GM23338 (cell line): ENCODE measurements at regions not wholly inside any gene's neighbourhood (a gene's known extent, or its start where the extent isn't known, plus 50 kb on each side); places are given as distances from the start of the nearest gene placed in this dataset.

Source experiments
- ATAC-seq: fragments of 200-7000 bp; cut with Tn5 transposase; 3 replicates; pipeline ENCODE4 v1.9.1; 2020
- DNase-seq: peaks from one replicate; pipeline ENCODE4 v3.0.0-alpha.2; 2015; ENCODE audit warnings: low spot score
- H2AFZ ChIP-seq: fragments of 200-600 bp; sonication (generic); 2 replicates; pipeline ENCODE4 v1.8.0; 2016; ENCODE audit warnings: antibody characterized with exemption, mild to moderate bottlenecking, moderate library complexity
- H3F3A ChIP-seq: fragments of 200-600 bp; sonication (generic); replicated peaks from 2 replicates; pipeline ENCODE4 v1.8.0; 2017; ENCODE audit warnings: antibody characterized with exemption, mixed run types, low read depth
- H3K27ac ChIP-seq: fragments of 200-600 bp; sonication (generic); 2 replicates; pipeline ENCODE4 v1.6.1; 2016; ENCODE audit warnings: low read depth
- H3K27me3 ChIP-seq: fragments of 200-600 bp; sonication (generic); 2 replicates; pipeline ENCODE4 v1.8.0; 2016; ENCODE audit warnings: mild to moderate bottlenecking, mixed run types, moderate library complexity; ENCODE audit not compliant: insufficient read depth
- H3K36me3 ChIP-seq: fragments of 200-600 bp; sonication (generic); 2 replicates; pipeline ENCODE4 v1.8.0; 2016; ENCODE audit warnings: mild to moderate bottlenecking; ENCODE audit not compliant: insufficient read depth
- H3K4me1 ChIP-seq: fragments of 200-600 bp; sonication (generic); 2 replicates; pipeline ENCODE4 v1.8.0; 2016; ENCODE audit warnings: mild to moderate bottlenecking, moderate library complexity; ENCODE audit not compliant: insufficient read depth
- H3K4me2 ChIP-seq: fragments of 200-600 bp; sonication (generic); 2 replicates; pipeline ENCODE4 v1.7.1; 2017; ENCODE audit warnings: mixed run types
- H3K4me3 ChIP-seq: fragments of 200-600 bp; sonication (generic); 2 replicates; pipeline ENCODE4 v1.6.1; 2016; ENCODE audit warnings: mixed run types
- H3K79me2 ChIP-seq: fragments of 200-600 bp; sonication (generic); replicated peaks from 2 replicates; pipeline ENCODE4 v1.8.0; 2017; ENCODE audit warnings: mild to moderate bottlenecking; ENCODE audit not compliant: insufficient read depth
- H3K9me2 ChIP-seq: fragments of 200-600 bp; sonication (generic); 2 replicates; pipeline ENCODE4 v1.8.0; 2017; ENCODE audit not compliant: insufficient read depth
- H4K20me1 ChIP-seq: fragments of 200-600 bp; sonication (generic); replicated peaks from 2 replicates; pipeline ENCODE4 v1.8.0; 2017; ENCODE audit warnings: mild to moderate bottlenecking; ENCODE audit not compliant: insufficient read depth
- H3K27ac Mint-ChIP-seq: 2 replicates; pipeline ENCODE4 v1.8.0; 2020; ENCODE audit warnings: inconsistent platforms, mild to moderate bottlenecking, moderate library complexity, mixed read lengths
- H3K27me3 Mint-ChIP-seq: 3 replicates; pipeline ENCODE4 v1.8.0; 2022; ENCODE audit warnings: low read depth, mild to moderate bottlenecking, moderate library complexity, mixed read lengths, inconsistent platforms; ENCODE audit not compliant: insufficient read depth, poor library complexity
- H3K36me3 Mint-ChIP-seq: 3 replicates; pipeline ENCODE4 v1.8.0; 2021; ENCODE audit warnings: low read depth, mild to moderate bottlenecking, inconsistent platforms, moderate library complexity, mixed read lengths
- H3K4me1 Mint-ChIP-seq: 3 replicates; pipeline ENCODE4 v1.8.0; 2020; ENCODE audit warnings: mild to moderate bottlenecking, inconsistent platforms, mixed read lengths
- H3K4me3 Mint-ChIP-seq: 3 replicates; pipeline ENCODE4 v1.8.0; 2021; ENCODE audit warnings: moderate library complexity, mild to moderate bottlenecking, inconsistent platforms, mixed read lengths
- H3K9me3 Mint-ChIP-seq: 3 replicates; pipeline ENCODE4 v1.8.0; 2020; ENCODE audit warnings: moderate library complexity, mild to moderate bottlenecking, inconsistent platforms, mixed read lengths
- ETS1 ChIP-seq: IDR thresholded peaks from 2 replicates; pipeline ENCODE4 v1.6.1; 2016; ENCODE audit warnings: antibody characterized with exemption
- EZH2phosphoT487 ChIP-seq: fragments of 200-600 bp; sonication (generic); IDR thresholded peaks from one replicate; pipeline ENCODE4 v1.8.1; 2018; ENCODE audit warnings: antibody characterized with exemption; ENCODE audit not compliant: unreplicated experiment
- JUNB ChIP-seq: IDR thresholded peaks from one replicate; pipeline ENCODE4 v1.6.1; 2016; ENCODE audit warnings: antibody characterized with exemption; ENCODE audit not compliant: unreplicated experiment
- REST ChIP-seq: IDR thresholded peaks from one replicate; pipeline ENCODE4 v1.6.1; 2018; ENCODE audit warnings: antibody characterized with exemption; ENCODE audit not compliant: unreplicated experiment
- STAT1 ChIP-seq: IDR thresholded peaks from one replicate; pipeline ENCODE4 v1.6.1; 2016; ENCODE audit warnings: antibody characterized with exemption; ENCODE audit not compliant: unreplicated experiment
- ZNF114 ChIP-seq: fragments of 250-450 bp; sonication (Bioruptor Pico); IDR thresholded peaks from 2 replicates; pipeline ENCODE4 v1.5.0; 2020; ENCODE audit warnings: mild to moderate bottlenecking, moderate library complexity
- ZNF462 ChIP-seq: fragments of 250-450 bp; sonication (Bioruptor Pico); IDR thresholded peaks from 2 replicates; pipeline ENCODE4 v1.5.0; 2020; ENCODE audit warnings: mild to moderate bottlenecking, moderate library complexity

- H3K4me3 ChIP-seq, result no peak overlapping the region
- H3K27ac Mint-ChIP-seq, result no peak overlapping the region; the same call in 1 of the 2 replicates
- no peak overlapping the region for H3K27ac ChIP-seq
- H4K20me1 ChIP-seq, result no peaks in the 10 kb centered on the region
- peaks cover 4% of the 10 kb centered on the region for H3K27me3 Mint-ChIP-seq
- H3K9me3 Mint-ChIP-seq, result no peaks in the 10 kb centered on the region
- H3K79me2 ChIP-seq, result no peaks in the 10 kb centered on the region
- H2AFZ ChIP-seq, result no peak overlapping the region; the same call in 1 of the 2 replicates
- no peaks in the 10 kb centered on the region for H3K36me3 Mint-ChIP-seq
- peaks cover 13% of the 10 kb centered on the region for H3K4me1 ChIP-seq
- H3K4me3 Mint-ChIP-seq, result no peak overlapping the region
- no peak overlapping the region for H3K4me2 ChIP-seq
- ATAC-seq (no peak), DNase-seq (no peak)
- no peaks in the 10 kb centered on the region for H3K9me2 ChIP-seq
- no peaks in the 10 kb centered on the region for H3K27me3 ChIP-seq
- TF ChIP-seq ZNF114 (CRISPR knock-in tag) (no peak), REST (no peak), JUNB (no peak), ETS1 (no peak), ZNF462 (CRISPR knock-in tag) (no peak), EZH2phosphoT487 (no peak), STAT1 (no peak)
- H3K36me3 ChIP-seq, result no peaks in the 10 kb centered on the region
- H3K4me1 Mint-ChIP-seq, result peaks cover 22% of the 10 kb centered on the region
- H3F3A ChIP-seq, result no peaks in the 10 kb centered on the region
Observed at GRCh38 chr18:27668158-27668557, 483.1 kb upstream of the CHST9 start.
